Erythroblast (primary cell): ENCODE measurements at regions not wholly inside any gene's neighbourhood (a gene's known extent, or its start where the extent isn't known, plus 50 kb on each side); places are given as distances from the start of the nearest gene placed in this dataset.

Experiments used
- GATA1 ChIP-seq: IDR thresholded peaks from 2 replicates; pipeline ENCODE4 v1.6.1; 2011; ENCODE audit warnings: low read depth, mild to moderate bottlenecking, control low read depth, low read length, moderate library complexity
- POLR2A ChIP-seq: IDR thresholded peaks from 2 replicates; pipeline ENCODE4 v1.6.1; 2011; ENCODE audit warnings: mild to moderate bottlenecking, low read length

DNA sequence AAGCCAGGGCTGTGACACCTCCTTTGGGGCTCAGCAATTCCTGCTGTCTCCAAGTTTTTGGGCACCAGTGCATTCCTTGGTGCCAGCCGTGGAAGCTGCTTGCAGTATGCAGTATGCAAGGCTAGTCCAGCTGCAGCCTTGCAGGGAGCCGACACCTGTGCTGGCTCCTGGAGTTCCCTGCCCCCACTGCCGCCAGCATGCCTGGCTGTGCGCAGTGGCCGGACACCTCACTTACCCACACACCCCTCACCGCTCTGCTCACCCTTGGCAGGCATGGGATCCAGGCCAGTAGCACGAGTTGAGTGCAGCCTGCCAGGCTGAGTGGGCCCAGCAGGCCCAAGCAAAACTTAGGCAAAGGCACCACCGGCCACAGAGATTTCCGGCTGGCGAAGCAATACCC is 77.4 kb downstream of the SAMD9 start:
- TF ChIP-seq POLR2A (no peak), GATA1 (no peak)
